ENCODE measurements at regions not wholly inside any gene's neighbourhood (a gene's known extent, or its start where the extent isn't known, plus 50 kb on each side); places are given as distances from the start of the nearest gene placed in this dataset.

DNA sequence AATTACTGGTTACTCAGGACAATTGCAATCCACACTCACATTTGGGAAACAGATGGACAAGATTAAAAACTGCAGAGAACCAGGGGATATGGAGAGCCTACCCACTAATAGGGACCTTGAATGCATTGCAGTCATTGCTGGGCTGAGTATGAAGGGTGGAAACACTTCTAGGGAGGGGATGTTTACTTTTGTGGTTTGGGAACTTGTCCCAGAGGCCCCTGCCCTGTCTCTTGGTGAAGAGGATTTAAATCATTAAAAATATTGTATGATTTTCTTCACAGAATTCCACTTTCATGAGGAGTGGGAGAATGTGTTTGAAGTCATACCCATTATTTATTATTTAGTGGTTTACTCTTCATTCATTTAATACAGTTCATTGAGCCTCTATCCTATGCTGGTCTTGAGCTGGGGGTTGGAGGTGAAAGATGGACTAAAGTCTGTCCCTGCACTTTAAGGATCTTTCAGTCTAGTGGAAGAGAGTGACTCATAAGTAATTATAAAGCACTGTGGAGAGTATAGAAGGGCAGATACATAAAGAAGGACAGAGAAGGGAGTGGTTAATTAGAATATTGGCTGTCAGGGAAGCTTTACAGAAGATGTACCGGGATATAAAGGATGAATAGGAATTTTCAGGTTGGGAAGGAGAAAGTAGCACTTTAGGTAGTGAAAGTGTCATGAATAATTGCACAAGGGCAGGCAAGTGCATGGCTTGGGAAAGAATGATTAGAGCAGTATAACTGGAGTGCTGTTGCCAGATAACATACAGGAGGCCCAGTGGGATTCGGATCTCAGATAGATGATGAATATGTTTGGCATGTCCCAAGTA is 313.4 kb downstream of the LPIN1 start:
- no peak for DNase-seq (ENCODE audit: low read depth in 2 of 2)

DNA sequence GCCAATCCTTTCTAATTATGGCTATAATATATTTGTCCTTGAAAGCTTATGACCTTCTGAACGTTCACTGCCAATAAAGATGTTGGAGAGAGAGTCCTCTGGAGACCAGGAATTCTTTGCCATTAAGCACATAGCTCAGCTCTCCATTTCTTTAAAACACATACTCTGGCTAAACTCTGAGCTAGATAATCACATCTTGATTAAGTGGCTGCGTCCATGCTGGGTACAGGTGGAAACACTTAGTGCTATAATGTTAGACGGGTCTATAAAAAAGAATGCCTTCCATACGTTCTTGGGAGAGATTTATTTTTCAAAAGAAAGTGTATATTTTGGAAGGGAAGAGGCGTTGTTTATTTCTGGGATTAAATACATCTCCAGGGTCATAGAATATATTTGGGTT is 314.5 kb downstream of the LPIN1 start:
- no peak for DNase-seq (ENCODE audit: low read depth in 2 of 2)

DNA sequence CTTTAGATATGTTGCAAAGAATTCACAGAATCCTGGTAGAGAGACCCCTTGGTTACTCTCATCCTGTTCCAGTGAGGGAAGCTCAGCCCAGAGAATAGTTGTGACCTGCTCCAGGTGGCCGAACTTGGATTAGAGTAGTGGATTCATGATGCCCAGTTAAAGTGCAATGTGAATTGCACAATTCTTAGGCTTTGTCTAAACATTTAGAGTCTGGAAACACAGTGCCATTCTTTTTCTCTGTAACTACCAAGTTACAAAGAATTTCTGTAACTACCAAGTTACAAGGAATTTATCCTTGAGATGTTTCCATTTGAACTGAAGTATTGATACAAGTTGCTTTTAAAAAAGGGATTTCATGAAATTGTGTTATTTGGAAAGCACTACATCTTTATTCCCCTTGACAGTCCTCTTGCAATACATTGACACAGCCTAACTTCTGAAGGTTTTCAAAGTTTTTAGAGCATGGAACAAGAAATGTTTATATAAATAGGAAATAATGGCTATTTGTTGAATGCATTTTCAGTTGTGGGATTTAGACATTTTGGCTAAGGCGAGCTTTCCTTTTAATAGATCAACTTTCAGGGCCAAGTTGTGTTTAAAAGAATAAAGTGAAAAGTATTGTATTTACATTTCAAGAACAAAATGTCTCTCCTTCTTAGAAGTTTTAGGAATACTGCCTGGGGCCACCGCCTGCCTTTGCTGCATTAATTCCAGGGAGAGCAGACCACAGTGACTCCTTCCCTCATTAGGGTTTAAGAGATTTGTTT is 315.0 kb downstream of the LPIN1 start:
- no peak for DNase-seq (ENCODE audit: low read depth in 2 of 2)

GRCh38 chr2:12062053-12062395 is 315.6 kb downstream of the LPIN1 start:
- no peak for DNase-seq (ENCODE audit: low read depth in 2 of 2)

DNA sequence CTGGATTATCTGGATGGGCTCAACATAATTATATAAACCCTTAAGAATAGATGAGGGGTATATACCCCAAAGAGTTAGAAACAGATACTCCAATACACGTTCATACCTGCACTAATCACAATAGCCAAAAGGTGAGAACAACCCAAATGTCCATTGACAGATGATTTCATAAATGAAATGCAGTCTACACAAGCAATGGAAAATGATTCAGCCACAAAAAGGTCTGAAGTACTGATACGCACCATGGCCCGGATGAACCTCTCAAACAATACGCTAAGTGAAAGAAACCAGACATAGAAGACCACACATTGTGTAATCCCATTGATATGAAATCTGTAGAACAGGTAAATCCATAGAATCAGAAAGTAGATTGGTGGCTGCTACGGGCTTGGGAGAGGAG is 316.8 kb downstream of the LPIN1 start:
- DNase-seq (ENCODE audit: low read depth in 2 of 2), result no peak

- no peak for DNase-seq (ENCODE audit: low read depth in 2 of 2)
These were observed 317.7 kb downstream of the LPIN1 start for GRCh38 chr2:12064153-12064552.

DNA sequence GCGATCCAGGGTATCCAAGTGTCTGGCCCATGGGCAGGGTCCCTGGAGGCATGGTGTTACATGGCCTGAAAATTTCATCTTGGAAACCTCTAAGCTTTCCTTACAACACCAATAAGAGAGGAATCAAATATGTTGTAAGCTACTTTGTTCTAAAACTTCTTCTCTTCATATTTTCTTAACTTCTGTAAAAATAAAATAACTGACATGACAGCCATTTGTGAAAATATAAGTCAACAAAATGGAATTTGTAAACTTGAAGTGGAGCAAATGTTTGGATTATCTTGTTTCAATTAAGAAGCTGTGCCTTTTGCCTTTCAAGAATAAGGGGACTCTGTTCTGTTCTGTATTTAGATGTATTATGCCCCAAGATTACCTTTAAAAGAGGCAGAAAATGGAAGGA is 319.7 kb downstream of the LPIN1 start:
- no peak for DNase-seq (ENCODE audit: low read depth in 2 of 2)

DNA sequence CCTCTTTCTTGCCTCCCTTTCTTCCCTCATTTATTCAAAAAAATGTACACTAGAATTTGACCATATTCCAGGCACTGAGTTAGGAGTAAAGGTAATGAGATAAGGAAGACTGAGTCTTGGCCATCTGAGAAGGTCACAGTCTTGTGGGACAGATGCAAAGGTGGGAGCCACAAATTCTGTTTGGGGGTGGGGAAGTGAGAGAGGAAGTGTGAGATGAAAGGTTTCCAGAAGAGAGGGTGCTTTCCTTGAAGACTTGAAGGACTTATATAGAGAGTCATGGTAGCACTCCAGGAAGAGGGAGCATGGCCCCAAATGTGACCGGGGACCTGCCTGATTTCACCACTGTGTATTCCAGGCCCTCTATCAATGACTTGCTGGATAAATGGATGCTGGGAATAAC is 320.6 kb downstream of the LPIN1 start:
- DNase-seq (ENCODE audit: low read depth in 2 of 2), result no peak

GRCh38 chr2:12068796-12069538 is 322.5 kb downstream of the LPIN1 start:
- no peak for DNase-seq (ENCODE audit: low read depth in 2 of 2)

GRCh38 chr2:12070153-12070552 is 323.7 kb downstream of the LPIN1 start:
- DNase-seq (ENCODE audit: low read depth in 2 of 2), result no peak

DNA sequence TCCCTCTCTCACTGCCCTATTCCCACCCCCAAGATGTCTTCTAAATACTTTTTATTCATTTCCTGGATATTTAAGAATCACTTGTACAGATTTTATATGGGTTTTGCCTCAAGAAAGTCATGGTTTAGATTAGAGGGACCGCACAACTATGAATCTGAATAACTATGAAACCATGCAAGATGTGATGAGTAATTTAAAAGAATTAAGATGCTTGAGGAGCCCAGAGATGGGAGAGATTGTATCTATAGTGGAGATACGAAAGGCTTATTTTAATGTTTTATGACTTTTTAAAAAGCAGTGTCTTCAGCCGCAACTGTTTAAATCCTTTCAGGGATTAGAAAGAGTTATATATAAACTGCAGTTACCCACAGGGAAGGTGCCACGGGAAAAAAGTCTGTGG is 324.1 kb downstream of the LPIN1 start:
- no peak for DNase-seq (ENCODE audit: low read depth in 2 of 2)

DNA sequence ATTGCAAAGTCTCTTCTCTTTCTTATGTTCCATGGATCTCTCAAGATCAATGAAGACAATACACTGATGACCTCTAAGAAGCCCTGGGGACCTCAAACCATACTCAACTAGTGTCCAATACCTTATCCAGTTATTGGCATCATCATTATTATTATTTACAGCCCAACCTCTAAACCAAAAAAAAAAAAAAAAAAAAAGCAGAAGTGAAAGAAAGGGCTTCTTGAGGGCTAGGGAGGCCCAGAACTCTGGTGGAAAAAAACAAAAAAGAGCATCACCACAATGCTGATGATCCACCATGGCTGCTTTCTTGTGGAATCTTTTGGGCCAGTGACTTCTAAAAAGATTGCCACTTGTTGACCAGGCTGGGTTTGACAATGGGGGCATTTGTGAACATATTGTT is 324.9 kb downstream of the LPIN1 start:
- DNase-seq (ENCODE audit: low read depth in 2 of 2), result no peak

DNA sequence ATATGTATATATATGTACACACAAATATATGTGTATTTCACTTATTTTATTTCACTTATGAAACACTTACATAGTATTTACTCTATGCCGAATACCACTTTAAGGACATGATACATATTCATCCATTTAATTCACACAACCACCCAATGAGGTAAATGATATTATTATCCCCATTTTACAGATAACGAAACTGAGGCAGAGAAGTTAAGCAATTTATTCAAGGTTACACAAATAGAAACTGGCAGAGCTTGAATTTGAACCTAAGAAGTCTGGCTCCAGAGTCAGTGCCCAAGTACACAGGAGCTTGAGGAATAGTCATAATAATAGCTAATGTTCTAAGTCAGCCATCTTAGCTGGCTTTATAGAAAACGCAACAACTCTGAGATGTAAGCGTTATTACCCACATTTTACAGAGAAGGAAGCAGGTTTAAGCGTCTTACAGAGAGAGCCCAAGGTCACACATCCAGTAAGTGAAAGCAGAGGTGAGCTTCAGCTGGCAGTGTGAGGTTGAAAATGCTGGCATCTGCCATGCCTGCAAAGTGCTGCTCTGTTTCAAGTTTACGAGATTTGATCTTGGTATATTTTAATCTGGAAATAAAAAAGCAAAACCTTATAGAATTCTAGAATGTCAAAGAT is 326.9 kb downstream of the LPIN1 start:
- DNase-seq (ENCODE audit: low read depth in 2 of 2), result no peak

- no peak for DNase-seq (ENCODE audit: low read depth in 2 of 2)
These were observed 327.9 kb downstream of the LPIN1 start for GRCh38 chr2:12074126-12074844.

- DNase-seq (ENCODE audit: low read depth in 2 of 2), result no peak
These were observed 328.4 kb downstream of the LPIN1 start for GRCh38 chr2:12074845-12075217.

DNA sequence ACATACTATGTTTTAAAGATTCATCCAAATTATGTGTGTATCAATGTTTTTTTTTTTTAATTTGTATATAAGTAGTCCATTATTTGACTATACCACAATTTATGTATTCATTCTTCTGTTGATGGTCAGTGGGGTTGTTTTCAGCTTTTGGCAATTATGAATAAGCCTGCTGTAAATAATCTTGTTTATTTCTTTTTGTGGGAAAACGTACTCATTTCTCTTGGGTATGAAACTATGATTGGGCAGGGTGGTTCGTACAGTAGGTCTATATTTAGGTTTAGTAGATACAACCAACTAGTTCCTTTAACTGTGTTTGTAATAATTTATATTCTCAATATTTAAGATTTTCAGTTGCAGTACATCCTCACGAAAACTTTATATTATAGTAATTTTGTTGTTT is 329.2 kb downstream of the LPIN1 start:
- no peak for DNase-seq (ENCODE audit: low read depth in 2 of 2)

- DNase-seq (ENCODE audit: low read depth in 2 of 2), result no peak
These were observed 330.4 kb downstream of the LPIN1 start for GRCh38 chr2:12076810-12077209.

- no peak for DNase-seq (ENCODE audit: low read depth in 2 of 2)
These were observed 333.9 kb downstream of the LPIN1 start for GRCh38 chr2:12080360-12080759.

DNA sequence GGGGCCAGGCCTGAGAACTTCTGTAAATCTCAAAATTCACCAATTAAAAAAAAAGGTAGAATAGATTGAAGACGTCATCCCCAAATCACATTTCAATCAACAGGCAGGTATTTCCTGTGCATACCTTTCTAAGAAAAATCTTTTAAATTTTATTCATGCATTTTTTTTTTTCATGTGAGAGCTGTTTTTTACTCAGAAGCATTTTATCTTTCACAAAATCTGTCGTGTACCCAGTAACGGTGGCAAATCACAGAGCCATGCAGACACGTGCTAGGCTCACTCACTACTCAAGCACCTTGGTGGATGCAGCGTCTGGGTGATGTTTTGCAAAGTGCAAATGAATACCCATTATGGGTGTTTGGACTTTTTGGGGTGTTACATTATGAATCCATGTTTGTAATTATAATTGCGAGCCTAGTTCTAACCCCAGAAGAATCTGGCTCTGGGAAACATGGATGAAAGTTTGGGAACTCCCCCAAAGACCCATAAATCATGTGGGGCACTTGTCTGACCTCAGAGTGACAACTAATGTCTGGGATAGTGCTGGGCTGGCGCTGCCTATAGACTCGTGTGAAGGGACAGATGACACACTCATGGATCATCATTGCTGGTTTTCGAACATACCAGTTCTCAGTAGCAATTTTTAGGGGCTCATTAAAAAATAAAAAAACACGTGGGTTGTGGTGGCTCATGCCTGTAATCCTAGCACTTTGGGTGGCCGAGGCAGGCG is 335.2 kb downstream of the LPIN1 start:
- no peak for DNase-seq (ENCODE audit: low read depth in 2 of 2)

GRCh38 chr2:12083081-12083581 is 336.7 kb downstream of the LPIN1 start:
- DNase-seq (ENCODE audit: low read depth in 2 of 2), result no peak
